ENCODE measurements at regions not wholly inside any gene's neighbourhood (a gene's known extent, or its start where the extent isn't known, plus 50 kb on each side); places are given as distances from the start of the nearest gene placed in this dataset.

DNA sequence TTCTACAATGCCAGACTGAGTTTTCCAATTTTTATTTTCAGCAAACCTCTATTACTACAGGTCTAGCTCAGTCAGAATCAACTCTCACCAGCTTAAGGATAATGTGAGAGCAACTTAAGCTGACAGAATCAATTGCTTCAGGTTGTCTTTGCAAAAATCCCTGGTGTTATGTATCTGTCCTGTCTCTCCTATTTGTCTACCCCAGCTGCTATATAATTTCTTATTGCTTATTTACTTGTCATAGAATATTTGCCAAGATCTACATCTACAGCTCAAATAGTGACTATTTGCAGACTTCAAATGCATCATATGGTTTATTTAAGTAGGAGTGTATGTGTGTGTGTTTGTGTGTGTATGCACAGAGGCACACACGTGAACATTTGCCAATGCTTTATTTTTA lies 54.1 kb downstream of the FOXG1 start:
- TF ChIP-seq POLR2A (IDR thresholded peaks at IDR 0.05; ENCODE audit: low read length): no peak
- TF ChIP-seq GATA1 (IDR thresholded peaks at IDR 0.05; ENCODE audit: low read depth, low read length): no peak
